ENCODE measurements at regions not wholly inside any gene's neighbourhood (a gene's known extent, or its start where the extent isn't known, plus 50 kb on each side); places are given as distances from the start of the nearest gene placed in this dataset.
"Not testable (repeated sequence)": the region's sequence is repeated elsewhere in the genome, so short reads cannot be mapped to it uniquely, and the experiment has no call there.

DNA sequence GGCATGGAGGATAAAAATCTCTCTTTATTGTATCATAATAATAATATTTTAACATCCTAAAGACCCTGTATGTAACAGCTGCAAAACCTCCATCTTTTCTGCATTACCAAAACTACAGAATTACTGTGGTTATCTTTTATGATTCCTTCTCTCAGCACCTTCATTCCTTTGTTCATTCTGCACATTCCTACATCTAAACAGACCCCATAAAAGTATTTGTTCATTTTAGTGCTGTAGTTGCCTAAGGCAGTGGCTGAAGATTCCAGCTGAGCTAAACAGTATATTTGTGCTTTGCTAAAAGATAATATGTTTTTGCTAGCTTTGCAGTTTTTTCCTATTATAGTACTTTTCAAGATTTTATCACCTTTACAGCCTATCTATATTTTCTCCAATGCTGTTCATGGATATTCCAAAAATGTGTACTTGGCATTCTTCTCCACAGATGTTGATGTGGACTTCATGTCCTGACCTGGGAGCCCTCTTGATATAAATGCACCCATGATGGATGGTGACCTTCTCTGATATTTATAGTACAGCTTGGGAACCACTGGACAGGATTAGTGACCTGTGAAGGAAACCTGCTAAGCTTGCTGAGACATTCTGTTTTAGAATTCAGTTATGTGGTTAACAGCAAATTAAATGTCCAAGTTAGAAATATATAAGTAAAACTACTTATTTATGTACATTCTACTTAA lies 2832.9 kb upstream of the PCDH20 start:
- DNase-seq: no peak

DNA sequence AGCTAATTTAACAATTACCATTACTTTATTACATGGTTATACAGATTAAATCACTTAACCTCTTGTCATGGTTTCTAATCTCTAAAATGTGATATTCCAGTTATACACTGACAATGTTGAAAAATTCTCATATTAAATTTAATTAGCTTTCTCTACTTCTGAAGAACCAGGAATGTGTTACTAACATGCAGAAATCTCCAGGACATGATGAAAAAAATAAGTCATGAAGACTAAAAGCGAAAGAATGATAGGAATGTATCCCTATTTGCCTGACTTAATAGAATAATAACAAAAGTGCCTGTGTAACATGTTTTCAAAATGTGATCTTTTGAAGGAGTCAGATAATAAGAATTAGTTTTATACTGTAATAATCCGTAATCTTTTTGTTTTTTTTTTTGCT lies 2823.7 kb upstream of the PCDH20 start:
- no peak for DNase-seq

DNA sequence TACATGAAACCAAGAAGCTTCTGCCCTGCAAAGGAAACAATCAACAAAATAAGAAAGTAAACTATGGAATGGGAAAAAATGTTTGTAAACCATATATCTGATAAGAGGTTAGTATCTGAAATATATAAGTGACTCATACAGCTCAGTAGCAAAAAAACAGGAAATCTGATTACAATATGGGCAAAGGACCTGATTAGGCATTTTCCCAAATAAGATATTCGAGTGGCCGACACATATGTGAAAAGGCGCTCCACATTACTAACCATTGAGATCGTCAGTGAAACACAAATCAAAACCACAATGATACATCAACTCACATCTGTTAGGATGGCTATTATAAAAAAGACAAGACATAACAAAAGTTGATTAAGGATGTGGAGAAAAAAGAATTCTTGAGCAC lies 2818.6 kb upstream of the PCDH20 start:
- DNase-seq: no peak

DNA sequence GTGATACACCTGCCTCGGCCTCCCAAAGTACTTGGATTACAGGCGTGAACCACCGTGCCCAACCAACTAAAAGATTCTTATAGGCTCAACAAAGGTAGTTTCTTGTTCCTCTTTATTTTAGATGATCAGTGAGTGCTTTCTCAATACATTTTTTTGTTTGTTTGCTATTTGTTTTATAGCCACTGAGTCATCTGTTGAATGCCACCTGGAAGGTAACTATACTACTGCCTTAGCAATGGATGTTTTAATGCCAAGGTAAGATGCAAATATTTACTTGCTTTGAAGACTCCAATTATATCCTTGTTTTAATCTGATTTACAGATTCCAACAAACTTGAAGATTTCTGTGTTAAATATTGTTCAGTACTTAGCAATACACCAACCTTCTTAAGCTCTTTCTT lies 2807.4 kb upstream of the PCDH20 start:
- no peak for DNase-seq

DNA sequence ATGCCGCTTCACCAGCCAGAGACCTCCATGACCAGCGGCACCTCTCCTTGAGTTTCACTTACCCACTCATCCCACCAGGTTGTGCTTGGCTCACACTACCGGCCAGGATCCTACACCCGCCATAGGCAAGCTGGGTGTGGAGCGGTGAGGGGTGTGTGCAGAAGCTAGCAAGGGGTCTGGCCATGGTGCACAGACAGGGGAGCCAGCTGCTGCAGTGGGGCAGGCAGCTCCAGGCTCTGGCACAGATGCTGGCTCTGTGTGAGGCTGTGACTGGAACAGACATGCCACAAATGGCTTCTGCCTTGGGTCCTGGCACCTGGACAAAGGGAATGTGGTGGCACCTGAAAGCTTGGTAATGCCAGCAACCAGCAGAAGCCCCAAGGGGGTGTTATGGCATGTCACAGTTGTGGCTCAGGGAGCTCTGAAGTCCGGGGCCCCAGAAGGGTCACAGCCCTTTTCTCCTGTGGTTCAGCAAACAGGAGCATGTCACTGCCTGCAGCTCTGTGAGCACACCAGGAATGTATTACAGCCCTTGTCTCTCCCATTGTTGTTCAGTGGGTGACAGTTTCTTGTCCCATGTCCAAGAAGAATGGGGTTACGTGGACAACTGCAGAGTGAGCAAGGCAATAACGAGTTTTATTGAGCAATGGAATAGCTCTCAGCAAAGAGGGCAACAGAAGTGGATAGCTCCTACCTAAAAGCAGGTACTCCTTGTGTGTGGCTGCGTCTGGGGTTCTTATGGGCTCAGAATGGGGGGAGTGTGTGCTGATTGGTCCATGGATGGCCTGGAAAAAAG lies 2791.0 kb upstream of the PCDH20 start:
- DNase-seq: no peak

- no peak for DNase-seq
Observed at GRCh38 chr13:64202517-64202916, 2786.9 kb upstream of the PCDH20 start.

GRCh38 chr13:64197232-64197631 lies 2781.6 kb upstream of the PCDH20 start:
- no peak for DNase-seq

DNA sequence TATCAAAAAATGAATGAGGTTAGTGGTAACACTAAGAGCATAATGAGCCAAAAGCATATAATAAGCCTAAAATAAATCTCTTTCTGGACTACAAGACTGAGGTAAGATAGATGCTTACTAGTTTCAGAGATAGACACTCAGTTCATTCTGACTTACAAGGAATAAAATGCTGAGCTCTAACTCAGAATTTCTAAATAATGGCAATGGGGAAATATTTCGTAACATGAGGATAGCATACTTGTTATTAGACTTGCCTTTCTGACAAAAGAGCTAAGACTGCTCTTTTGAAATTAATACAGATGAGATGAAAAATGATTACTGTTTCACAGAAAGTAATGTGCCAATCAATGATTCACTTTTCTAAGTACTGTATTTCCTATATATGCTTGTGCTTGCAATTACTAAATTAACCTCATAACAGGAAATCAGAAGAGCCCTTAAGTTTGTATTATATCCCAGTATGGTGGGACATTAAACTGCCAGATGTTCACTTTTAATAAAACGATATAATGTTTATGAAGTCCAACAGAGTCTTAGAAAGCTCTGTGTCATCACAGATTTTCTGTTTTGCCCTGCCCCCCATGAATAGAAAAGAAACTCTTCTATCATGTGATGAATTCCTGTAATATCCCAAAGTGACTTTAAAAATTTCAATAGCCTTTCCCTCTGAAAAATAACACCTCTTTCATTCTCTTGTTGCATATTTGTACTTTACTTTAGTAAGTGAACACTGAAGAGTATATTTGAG lies 2771.0 kb upstream of the PCDH20 start:
- no peak for DNase-seq

GRCh38 chr13:64186071-64186470 lies 2770.4 kb upstream of the PCDH20 start:
- no peak for DNase-seq

DNA sequence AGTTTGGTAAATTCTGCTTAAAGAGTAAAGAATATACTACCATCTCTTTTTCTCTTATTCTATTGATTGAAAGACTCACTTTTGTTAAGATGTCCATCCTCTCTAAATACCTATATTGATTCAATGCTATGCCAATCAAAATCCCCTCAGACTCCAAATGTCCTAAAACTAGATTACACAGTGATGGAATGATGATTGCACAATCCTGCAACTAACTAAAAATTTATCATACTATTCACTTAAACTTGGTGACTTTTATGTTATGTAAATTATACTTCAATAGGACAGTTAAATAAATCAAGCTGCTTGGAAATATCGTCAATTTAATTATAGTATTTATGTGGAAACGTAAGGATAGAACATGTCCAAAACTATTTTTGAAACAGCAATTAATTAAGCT lies 2765.1 kb upstream of the PCDH20 start:
- no peak for DNase-seq

GRCh38 chr13:64165826-64166225 lies 2750.2 kb upstream of the PCDH20 start:
- DNase-seq: no peak

DNA sequence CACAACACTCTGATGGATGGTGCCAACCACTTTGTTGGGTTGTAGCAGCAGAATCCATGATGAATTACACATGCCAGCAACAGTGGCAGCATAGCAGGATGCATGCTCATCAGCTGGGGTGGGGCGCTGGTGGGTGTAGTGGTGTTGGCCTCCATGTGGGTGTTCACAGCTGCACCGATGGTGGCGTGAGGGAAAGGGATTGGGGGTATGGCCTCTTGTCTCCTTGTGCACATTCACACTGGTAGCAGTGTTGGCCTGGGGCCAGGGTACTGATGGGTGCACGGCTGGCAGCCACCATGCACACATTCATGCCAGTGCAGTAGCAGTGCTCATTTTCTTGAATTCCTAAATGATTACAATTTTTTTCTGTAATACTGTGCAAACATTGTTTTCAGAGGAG lies 2748.8 kb upstream of the PCDH20 start:
- DNase-seq: no peak

DNA sequence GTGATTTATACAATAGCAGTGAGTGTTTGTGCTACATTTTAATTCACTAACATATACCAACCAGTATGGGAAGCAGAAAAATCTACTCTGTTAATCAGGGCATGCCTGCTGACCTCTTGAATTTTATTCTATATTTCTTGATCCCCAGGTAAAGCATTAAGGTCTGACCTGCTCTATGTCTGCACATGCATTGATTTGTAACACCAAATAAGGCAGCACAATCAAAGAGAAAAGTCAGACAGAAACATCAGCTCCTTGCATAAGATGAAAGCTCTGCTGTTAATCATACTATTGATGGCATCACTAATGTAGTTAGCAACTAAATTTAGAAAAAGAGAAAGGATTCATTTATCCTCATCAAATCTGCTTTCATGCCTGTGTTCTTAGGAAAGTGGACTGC lies 2744.8 kb upstream of the PCDH20 start:
- no peak for DNase-seq

DNA sequence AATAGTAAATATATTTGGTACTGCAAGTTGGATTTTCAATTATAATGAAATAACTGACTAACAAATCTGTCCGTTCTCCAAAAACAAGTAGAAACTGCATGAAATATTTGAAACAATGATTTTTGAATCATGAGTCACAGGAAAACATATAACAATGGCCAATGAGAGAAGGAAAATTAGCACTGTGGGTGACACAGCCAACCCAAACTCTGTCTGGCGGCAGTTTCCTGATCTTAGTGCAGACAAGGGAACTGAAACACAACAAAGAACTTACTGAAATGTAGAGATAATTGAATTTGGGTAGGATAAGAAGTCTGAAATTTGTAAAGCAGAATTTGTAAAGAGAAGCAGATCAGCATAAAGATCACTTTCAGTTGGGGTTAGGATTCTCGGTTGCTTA lies 2743.3 kb upstream of the PCDH20 start:
- DNase-seq: no peak

GRCh38 chr13:64154514-64154913 lies 2738.9 kb upstream of the PCDH20 start:
- no peak for DNase-seq

GRCh38 chr13:64130600-64130999 lies 2715.0 kb upstream of the PCDH20 start:
- DNase-seq: no peak

- no peak for DNase-seq
Observed at GRCh38 chr13:64130171-64130570, 2714.5 kb upstream of the PCDH20 start.

GRCh38 chr13:64127856-64128255 lies 2712.2 kb upstream of the PCDH20 start:
- DNase-seq: no peak

- no peak for DNase-seq
Observed at GRCh38 chr13:64127192-64127591, 2711.5 kb upstream of the PCDH20 start.

GRCh38 chr13:64121023-64121709 lies 2705.5 kb upstream of the PCDH20 start:
- DNase-seq: not testable (repeated sequence)

- no peak for DNase-seq
Observed at GRCh38 chr13:64099994-64100393, 2684.3 kb upstream of the PCDH20 start.

DNA sequence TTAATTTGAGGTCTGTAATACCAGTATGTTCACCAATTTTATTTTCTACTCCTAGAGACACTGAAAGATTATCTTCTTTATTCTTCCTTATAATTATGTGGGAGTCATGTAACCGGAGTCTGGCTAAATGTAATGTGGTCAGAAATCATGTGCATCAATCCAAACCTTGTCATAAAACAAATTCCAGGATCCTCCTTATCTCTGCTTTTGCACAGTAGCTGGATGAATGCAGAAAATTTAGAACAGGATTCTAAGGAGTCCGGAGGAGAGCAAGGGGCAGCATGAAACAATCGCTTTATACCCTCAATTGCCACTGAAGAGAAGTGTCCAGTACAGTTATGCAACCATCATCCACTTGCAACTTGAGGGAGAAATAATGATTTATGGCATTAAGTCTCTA lies 2674.7 kb upstream of the PCDH20 start:
- DNase-seq: no peak

GRCh38 chr13:64088491-64088890 lies 2672.8 kb upstream of the PCDH20 start:
- DNase-seq: no peak

All from 8988T (cell line).